DMS153 treated with DMSO at 0.1 percent for 48 hours (cell line): ENCODE measurements at regions not wholly inside any gene's neighbourhood (a gene's known extent, or its start where the extent isn't known, plus 50 kb on each side); places are given as distances from the start of the nearest gene placed in this dataset.
"Not testable (repeated sequence)": the region's sequence is repeated elsewhere in the genome, so short reads cannot be mapped to it uniquely, and the experiment has no call there.

ENCODE experiments used
- DNase-seq: peaks from one replicate; lab custom pipeline; 2025; ENCODE audit not compliant: unreplicated experiment; lab: John Stamatoyannopoulos, UW

GRCh38 chr14:55884819-55885218, 233.4 kb upstream of the PELI2 start:
- DNase-seq: peak; percentile 38

- DNase-seq: peak; percentile 68
These were observed 229.1 kb upstream of the PELI2 start for GRCh38 chr14:55889124-55889523.

GRCh38 chr14:55891692-55892091, 226.5 kb upstream of the PELI2 start:
- no peak for DNase-seq

- no peak for DNase-seq
These were observed 225.3 kb upstream of the PELI2 start for GRCh38 chr14:55892906-55893305.

GRCh38 chr14:55893705-55894104, 224.5 kb upstream of the PELI2 start:
- DNase-seq: no peak

GRCh38 chr14:55897031-55897430, 221.2 kb upstream of the PELI2 start:
- no peak for DNase-seq

GRCh38 chr14:55898938-55899337, 219.3 kb upstream of the PELI2 start:
- DNase-seq: no peak

GRCh38 chr14:55899531-55899930, 218.7 kb upstream of the PELI2 start:
- DNase-seq: no peak

- no peak for DNase-seq
These were observed 217.5 kb upstream of the PELI2 start for GRCh38 chr14:55900749-55901148.

- DNase-seq: no peak
These were observed 216.9 kb upstream of the PELI2 start for GRCh38 chr14:55901291-55901690.

- no peak for DNase-seq
These were observed 216.0 kb upstream of the PELI2 start for GRCh38 chr14:55902241-55902640.

GRCh38 chr14:55904086-55904485, 214.1 kb upstream of the PELI2 start:
- DNase-seq: no peak

- DNase-seq: no peak
These were observed 210.1 kb upstream of the PELI2 start for GRCh38 chr14:55908106-55908505.

GRCh38 chr14:55909879-55910278, 208.3 kb upstream of the PELI2 start:
- no peak for DNase-seq

GRCh38 chr14:55910601-55911243, 207.5 kb upstream of the PELI2 start:
- DNase-seq: no peak

GRCh38 chr14:55911776-55912175, 206.4 kb upstream of the PELI2 start:
- no peak for DNase-seq

- no peak for DNase-seq
These were observed 205.9 kb upstream of the PELI2 start for GRCh38 chr14:55912344-55912743.

- no peak for DNase-seq
These were observed 204.7 kb upstream of the PELI2 start for GRCh38 chr14:55913324-55914025.

- DNase-seq: no peak
These were observed 203.4 kb upstream of the PELI2 start for GRCh38 chr14:55914771-55915170.

GRCh38 chr14:55915456-55915855, 202.8 kb upstream of the PELI2 start:
- DNase-seq: no peak

- DNase-seq: not testable (repeated sequence)
These were observed 198.4 kb upstream of the PELI2 start for GRCh38 chr14:55919800-55920199.

- peak; percentile 47 for DNase-seq
These were observed 196.7 kb upstream of the PELI2 start for GRCh38 chr14:55921511-55921910.

- DNase-seq: peak; percentile 92
These were observed 192.2 kb upstream of the PELI2 start for GRCh38 chr14:55926007-55926406.
